NCI-H774 (cell line): ENCODE measurements at regions not wholly inside any gene's neighbourhood (a gene's known extent, or its start where the extent isn't known, plus 50 kb on each side); places are given as distances from the start of the nearest gene placed in this dataset.

Experiments used
- DNase-seq: peaks from one replicate; lab custom pipeline; 2025; lab: John Stamatoyannopoulos, UW

DNA sequence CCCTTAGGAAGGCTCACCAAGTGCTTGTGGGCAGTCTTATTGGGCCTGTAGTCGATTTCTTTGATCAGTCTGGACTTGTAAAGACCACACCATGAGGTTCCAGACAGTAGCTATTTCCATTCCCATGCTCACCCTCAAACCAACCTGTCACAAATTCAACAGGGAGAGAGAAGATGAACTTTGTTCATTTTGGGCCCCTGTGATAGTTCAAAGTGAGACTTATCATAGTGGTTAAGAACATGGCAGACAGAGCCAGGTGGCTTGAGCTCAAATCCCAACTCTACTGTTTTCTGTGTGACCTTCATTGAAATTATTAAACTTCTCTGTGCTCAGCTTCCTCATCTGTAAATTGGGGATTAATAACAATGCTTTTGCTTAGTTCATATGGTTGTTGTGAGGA, 53.9 kb upstream of the CTLA4 start:
- no peak for DNase-seq

DNA sequence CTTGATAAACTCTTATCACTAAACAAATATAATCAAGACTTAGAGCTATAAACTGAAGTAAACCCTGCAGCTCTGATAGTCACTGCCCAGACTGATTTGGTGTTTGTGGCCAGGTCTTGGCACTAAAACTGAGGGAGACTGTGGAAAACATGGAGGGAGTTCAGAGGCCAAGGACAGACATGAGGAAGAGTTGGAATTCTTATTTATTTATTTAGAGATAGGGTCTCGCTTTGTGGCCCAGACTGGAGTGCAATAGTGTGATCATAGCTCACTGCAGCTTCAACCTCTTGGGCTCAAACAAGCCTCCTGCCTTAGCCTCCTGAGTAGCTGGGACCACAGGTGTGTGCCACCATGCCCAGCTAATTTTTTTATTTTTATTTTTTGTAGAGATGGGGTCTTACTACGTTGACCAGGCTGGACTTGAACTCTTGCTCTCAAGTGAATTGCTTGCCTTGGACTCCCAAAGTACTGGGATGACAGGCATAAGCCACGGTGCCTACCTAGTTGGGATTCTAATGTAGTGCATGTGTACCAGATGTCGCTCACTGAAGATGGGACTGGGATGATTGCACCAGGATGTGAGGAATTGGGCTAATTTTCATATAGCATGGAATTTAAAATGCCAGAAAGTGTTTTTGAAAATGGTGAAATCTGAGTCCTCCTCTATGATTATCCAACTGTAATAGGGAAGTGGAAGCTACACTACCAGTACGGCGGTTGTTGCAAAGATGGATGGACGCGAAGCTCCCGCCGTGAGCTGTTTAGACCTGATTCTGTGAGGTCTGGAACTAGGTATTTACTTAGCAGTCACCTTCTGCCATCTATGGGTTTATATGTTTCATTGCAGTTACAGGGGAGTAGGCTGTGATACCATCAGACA, 52.7 kb upstream of the CTLA4 start:
- DNase-seq = peak; percentile 52

GRCh38 chr2:203815541-203815898, 52.1 kb upstream of the CTLA4 start:
- no peak for DNase-seq

- DNase-seq = no peak
Observed at GRCh38 chr2:203817147-203817546, 50.4 kb upstream of the CTLA4 start.
